LHCN-M2 (cell line): ENCODE measurements at regions not wholly inside any gene's neighbourhood (a gene's known extent, or its start where the extent isn't known, plus 50 kb on each side); places are given as distances from the start of the nearest gene placed in this dataset.
"Not testable (repeated sequence)": the region's sequence is repeated elsewhere in the genome, so short reads cannot be mapped to it uniquely, and the experiment has no call there.

ENCODE experiments used
- DNase-seq: peaks from one replicate; pipeline ENCODE4 v3.0.0-alpha.2; 2012; ENCODE audit warnings: low read depth

DNA sequence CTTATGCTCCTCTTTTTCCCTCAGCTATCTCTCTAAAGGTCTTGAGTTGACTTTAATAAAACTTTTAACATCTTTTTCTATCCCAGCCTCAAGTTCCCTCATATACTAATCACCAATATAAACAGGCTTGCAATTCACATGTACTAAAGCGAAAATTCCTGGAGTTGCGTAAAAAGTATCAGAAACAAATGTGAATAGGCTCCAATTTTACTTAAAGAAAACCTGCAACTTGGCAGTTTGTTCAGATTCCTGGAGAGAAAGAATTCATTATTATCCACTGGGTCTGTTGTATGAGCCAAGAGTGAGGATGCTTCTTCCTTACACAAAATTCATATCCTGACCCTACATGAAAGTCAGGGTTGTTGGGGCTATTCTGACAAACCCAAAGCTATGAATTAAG, 384.2 kb downstream of the DTWD2 start:
- no peak for DNase-seq

GRCh38 chr5:118603278-118603677, 385.1 kb downstream of the DTWD2 start:
- DNase-seq, result no peak

DNA sequence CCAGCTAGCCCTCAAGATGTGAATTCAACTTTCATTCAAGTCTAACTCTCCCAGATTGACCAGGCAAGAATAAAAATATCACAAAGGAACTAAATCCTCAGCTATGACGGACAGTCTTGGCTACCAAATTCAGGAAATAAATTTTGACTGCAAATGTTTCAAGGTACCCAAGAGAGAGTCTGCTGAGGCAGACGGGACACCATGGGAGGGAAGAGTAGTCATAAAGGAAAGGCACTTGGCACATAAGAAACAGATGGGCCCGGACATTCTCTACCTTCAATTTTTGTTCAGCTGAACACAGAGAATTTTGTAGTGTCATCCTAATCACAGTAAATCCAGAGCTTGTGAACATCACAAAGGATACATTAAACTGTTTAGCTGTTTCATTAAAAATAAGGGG, 390.0 kb downstream of the DTWD2 start:
- DNase-seq, result no peak

DNA sequence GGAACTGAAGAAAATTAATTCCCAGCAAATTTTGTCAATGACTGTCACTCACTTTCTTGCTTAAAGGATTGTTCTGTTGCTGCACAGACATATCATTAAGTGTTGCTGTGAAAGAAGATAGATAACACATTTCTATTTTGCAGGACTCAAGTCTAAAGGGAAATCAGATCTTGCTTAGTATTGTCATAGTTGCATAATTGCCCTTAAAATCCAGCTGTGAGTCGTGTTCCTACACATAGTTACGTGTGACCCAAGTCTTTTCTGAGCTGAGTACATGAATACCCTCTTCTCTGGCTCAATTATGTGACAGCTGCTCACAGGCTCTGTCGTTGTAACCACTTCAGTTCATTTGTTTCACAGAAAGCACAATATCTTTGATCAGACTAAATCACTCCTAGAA, 390.8 kb downstream of the DTWD2 start:
- no peak for DNase-seq

DNA sequence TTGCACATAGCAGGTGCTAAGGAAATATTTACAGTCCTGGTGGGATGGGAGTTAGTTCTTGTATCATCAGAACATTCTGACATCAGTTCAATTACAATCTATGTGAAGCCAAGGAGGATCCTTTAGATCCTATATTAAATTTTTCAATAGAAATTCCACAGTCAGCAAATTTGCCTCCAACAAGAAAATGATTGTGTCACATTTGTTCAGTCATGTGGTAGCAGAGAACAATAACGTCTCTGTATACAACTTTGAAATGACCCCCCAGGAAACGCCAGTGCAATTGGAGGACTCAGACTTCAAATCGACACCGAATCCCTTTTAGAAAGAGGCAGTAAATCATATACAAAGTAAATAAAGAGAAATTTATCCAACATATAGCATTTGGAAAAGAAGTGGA, 392.1 kb downstream of the DTWD2 start:
- no peak for DNase-seq

DNA sequence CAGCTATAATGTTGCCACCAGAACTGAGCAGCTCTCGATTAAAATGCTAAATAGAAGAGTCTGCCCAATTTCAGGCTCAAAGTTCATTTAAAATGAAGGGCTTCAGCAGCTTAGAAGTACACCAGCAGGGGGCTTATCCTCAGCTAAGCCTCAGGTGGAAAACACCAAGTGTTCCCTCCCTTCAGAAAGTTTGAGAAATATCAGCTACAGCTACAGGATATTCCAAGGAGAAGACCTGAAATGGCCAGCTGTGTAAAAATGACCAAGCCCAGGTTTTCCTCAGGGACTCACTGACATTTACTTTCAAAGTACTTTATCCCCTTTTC, 395.4 kb downstream of the DTWD2 start:
- no peak for DNase-seq

- no peak for DNase-seq
These were observed 395.9 kb downstream of the DTWD2 start for GRCh38 chr5:118592229-118593002.

DNA sequence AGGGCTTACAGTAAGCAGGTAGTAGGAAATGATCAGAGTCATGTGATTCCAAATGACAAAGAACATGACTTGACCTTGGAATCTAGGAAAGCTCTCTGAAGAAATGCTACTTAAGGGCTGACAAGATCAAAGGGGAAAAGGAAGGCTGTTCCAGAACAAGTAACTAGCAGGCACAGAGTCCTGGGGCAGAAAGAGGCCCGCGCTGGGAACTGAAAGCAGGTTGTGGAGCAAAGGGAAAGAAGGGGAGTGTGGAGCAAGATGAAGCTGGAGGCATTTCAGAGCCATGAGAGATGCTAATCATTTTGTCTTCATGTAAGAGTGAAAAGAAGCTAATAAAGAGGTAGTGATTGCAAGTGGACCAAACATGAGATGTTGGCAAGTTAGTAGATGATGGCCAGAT, 397.5 kb downstream of the DTWD2 start:
- DNase-seq, result no peak

GRCh38 chr5:118580949-118581348, 407.4 kb downstream of the DTWD2 start:
- DNase-seq, result no peak

GRCh38 chr5:118578093-118578492, 410.3 kb downstream of the DTWD2 start:
- DNase-seq, result no peak

- no peak for DNase-seq
These were observed 410.7 kb downstream of the DTWD2 start for GRCh38 chr5:118577621-118578020.

DNA sequence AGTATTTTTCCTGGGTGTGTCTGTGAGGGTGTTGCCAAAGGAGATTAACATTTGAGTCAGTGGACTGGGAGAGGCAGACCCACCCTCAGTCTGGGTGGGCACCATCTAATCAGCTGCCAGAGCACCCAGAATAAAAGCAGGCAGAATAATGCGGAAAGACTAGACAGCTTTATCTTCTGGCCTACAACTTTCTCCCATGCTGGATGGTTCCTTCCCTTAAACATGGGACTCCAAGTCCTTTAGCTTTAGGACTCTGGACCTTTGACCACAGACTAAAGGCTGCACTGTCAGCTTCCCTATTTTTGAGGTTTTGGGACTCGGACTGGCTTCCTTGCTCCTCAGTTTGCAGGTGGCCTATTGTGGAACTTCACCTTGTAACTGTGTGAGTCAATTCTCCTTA, 418.1 kb downstream of the DTWD2 start:
- DNase-seq, result not testable (repeated sequence)

DNA sequence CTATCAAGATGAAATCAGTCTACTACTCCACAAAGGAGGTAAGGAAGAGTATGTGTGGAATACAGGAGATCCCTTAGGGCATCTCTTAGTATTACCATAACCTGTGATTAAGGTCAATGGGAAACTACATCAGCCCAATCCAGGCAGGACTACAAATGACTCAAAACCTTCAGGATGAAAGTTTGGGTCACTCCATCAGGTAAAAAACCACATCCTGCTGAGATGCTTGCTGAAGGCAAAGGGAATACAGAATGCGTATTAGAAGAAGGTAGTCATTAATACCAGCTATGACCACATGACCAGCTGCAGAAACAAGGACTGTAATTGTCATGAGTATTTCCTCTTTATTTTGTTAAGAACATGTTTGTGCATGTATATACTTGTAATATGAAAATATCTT, 418.8 kb downstream of the DTWD2 start:
- DNase-seq, result not testable (repeated sequence)

DNA sequence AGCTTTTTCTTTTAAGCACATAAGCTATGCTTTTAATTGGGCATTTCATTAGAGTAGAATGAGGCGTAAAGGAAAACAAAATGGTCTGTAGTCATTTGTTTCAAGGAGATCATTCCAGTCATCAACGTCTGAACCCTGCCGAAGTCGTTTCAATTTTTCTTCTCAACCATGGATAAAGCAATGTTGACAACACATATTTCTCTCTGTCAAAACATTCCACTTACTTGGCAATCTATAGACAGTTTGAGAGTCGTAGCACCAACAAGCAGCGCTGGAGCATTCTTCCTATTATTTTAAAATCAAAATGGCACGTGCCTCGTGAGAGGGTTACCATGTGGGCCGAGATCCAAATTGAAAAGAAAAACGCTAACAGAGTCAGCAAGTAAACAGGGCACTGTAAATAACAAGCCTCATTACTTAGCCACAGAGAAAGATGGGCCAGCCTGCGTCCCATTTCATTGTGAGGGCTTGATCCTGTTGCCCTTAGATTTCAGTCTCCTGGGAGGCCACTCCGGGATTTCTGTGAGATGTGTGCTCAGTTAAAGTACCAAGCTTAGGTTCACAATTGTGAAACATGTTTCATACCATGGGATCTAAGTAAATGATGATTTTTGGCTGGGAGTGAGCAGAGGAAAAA, 422.9 kb downstream of the DTWD2 start:
- no peak for DNase-seq

GRCh38 chr5:118561971-118562370, 426.4 kb downstream of the DTWD2 start:
- no peak for DNase-seq

DNA sequence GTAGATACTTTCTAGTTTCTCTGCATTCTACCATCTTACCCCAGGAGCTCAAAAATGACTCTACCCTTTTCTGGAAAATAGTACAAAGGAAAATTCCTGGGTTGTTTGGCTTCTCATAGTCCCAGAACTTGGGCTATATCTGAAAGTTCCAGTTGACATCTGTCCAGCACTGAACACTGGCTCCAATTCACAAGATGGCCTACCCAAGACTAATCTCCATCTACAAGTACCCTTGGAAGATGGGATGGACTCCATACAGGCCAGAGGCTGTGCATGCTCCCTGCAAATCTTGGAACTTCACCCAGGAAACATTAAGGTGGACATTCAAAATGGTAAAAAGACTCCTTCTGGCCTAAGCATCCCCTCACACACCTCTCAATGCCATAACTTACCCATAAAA, 427.1 kb downstream of the DTWD2 start:
- no peak for DNase-seq

DNA sequence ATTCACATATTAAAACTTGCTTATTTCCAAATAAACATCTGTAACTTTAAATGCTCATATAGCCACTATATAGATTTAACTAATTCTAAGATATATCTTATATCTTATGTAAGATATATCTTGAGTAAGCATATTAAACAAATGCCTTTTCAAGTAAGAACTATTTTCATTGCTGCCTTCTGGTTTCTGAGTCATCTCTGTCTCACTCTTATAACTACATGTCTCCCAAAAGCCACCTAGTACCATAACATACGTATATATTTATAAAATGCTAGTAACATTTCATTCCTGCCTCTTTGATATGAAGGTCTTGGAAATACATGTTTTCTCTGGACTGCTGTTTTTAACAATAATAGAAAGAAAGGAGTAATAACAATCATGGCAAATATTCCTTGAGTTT, 429.5 kb downstream of the DTWD2 start:
- DNase-seq, result no peak

DNA sequence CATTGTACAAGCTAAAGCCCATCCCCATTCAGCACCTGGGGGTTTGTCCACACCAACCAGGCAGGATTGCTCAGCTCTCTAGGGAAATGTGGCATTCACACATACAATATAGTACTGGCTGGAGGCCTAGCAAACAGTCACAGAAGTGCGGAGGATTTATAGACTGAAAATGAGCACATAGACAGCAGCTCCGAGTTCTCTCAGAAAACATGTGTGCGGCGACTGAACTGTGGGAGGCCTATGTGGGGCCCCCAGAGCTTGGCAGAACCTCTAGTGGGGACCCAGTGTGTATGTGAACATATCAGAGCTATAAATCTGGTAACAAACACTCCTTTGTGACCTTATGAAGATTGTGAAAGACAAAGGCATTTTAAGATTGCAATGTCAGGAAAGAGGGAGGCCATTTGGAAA, 431.1 kb downstream of the DTWD2 start:
- no peak for DNase-seq

- DNase-seq, result no peak
These were observed 431.6 kb downstream of the DTWD2 start for GRCh38 chr5:118556792-118557191.

GRCh38 chr5:118555727-118556126, 432.6 kb downstream of the DTWD2 start:
- no peak for DNase-seq

DNA sequence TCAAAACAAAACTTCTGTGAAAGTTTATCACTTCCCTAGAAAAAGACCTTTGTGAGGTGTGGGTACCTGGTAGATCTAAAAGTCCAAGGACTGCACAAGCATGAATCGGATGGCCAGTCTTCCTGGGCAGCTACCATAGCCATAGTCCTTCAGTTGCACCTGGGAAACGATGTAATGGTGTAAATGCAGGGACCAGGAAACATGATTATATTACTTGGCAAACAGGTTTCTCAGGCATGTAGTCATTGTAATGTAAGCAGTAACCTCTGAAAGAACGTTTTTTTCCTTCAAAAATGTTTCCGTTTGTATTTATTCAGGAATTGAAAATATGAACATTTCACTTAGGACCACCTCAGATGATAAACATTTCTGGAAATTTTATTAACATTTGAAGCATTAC, 433.4 kb downstream of the DTWD2 start:
- DNase-seq, result no peak

GRCh38 chr5:118554241-118554640, 434.1 kb downstream of the DTWD2 start:
- DNase-seq, result no peak

DNA sequence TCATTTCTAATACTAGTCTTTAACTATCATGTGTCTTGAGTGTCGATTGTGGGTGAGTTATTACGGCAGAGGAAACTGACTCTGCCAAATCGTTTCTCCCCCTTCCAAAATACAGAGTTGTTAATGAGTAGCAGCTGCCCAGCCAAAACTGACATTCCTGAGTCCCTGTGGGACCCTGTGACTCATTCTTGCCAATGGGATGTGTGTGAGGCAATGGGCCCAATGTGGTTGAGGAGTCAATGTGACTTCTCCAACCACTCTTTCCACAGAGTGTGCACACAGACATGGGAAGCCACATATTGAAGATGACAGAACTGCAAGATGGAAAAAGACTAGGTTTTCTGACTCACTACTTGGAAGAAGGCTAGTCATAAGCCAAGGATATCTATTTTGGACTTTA, 434.7 kb downstream of the DTWD2 start:
- DNase-seq, result peak; percentile 71
